Right lung (tissue), 2 donors: ENCODE measurements at regions not wholly inside any gene's neighbourhood (a gene's known extent, or its start where the extent isn't known, plus 50 kb on each side); places are given as distances from the start of the nearest gene placed in this dataset.
A peak's percentile ranks its signal among the peaks of the same experiment; 100 is the strongest.

Experiments
- DNase-seq, 2 donors: peaks; one replicate each; pipeline ENCODE4 v3.0.0-alpha.2; 2013

DNA sequence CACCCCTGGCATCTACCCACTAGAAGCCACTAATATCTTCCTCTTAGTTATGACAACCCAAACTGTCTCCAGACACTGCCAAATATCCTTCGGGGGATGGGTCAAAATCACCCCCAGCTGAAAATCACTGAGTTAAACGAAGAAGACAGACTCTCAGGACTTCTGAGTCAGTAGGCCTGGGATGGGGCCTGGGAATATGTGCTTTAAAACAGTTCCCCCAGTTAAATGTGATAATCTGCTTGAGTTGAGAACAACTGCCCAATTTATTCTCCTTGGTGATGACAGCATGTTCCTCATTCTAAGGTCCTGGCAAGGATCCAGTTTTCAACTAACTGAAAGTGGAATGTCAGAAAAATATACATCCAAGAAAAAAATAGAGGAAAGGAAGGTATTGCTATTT, 52.4 kb downstream of the CBLL2 start:
- no peak for DNase-seq

DNA sequence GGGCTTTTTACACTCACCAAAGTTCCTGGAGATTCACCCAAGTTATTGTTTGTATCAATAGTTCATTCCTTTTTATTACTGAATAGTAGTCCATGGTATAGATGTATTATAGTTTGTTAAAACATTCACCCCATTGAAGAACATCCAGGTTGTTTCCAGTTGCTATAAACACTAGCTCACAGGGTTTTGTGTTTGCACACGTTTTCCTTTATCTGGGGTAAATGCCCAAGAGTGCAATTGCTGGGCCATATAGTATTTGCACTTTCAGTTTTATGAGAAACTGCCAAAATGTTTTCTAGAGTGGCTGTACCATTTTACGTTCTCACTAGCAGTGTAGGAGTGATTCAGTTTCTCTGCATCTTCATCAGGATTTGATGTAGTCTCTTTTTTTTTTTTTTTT, 57.1 kb downstream of the CBLL2 start:
- no peak for DNase-seq

DNA sequence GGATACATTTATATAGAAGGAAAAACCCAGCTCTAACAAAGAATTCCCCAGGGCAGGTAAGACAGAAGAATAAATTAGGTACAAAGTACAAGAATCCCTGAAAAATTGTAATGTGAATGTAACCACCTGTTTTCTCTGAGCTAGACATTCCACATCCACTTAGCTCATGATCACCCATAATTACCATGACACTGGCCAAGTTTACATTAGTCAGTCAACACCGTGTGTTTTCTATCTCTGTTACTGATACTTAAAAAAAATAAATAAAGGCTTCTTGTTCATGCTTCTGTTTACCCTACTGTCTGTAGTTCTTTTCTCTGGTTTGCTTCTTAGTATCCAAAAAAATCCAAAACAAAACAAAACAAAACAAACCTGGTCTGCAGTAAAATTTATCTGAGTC, 66.0 kb downstream of the CBLL2 start:
- peak; percentile 17 to 18 for DNase-seq

DNA sequence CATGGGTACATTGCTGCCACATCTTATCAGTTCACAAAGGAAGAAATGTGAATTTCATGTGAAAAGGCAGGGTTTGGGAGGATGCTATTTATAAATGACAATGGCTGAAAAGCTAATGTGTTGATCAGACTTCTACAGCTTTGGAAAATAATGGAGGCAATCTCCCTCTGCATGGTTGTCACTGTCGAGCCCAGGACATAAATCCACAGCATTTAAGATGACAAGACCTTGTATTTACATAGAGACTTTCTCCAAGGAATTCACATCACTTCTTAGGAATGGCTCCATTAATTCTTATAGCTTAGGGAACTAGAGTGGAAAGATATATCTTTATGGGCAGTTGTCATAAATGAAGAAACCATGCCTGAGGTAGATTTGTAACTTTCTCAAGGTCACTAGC, 66.7 kb downstream of the CBLL2 start:
- DNase-seq = no peak

DNA sequence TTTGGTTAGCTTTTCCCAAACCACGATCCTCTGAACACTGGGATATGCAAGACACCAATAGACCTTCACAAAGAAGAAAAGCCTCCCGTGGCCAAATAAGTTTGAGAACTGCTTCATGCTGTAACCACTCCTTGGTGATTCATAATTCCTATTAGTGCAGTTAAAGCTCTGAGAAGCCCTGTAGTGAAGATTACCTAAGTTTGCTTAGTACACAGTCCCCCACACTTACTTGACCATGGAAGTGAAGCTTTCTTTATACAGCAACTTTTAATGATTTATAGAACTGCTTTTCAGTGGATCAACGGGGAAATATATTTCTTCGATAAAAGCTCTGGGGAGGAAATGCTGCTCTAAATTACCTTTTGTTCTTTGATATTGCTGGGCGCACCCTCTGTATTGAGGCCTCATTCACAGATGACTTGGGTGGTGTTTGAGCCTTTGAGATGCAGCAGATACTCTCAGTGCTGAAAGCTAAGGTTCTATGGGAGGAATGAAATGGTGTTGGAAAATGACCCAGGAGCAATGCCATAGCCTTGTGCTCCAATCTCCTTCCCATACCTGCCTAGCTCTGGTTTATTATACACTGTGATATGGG, 67.4 kb downstream of the CBLL2 start:
- DNase-seq = no peak

DNA sequence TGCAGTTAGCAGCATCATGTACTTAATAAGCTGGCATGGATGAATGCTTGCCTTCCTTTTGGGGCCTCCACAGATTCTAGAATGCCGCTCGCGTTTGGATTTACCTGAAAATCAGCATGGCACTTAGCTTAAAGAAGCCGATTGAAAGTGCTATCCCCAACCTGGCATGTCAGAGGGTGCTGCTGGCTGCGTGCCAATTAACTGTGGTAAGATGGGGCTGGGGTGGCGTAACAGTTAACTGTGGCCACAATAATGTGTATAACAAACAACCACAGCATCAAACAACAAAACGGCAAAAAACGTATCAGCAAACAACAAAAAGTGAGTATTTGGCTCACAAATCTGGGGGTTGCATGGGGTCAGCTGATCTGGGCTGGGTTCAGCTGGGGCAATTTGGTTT, 70.5 kb downstream of the CBLL2 start:
- no peak for DNase-seq

DNA sequence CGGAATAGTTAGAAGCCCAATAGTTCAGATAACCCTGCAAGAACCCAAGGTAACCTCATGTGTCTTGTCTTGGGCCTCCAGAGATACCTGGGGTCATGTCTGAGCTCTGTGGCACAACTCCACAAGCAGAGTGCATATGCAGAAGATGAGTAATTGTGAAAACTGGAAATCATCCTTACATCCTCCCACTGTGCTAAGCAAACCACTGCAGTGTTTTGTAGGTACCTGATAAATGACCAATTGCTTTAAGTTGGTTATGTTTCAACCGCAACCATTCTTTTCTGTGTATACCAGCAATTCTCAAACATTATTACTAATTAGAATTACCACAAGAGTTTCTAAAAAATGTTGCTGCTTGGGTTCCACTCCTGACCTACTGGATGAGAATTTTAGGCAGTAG, 73.2 kb downstream of the CBLL2 start:
- DNase-seq = no peak

DNA sequence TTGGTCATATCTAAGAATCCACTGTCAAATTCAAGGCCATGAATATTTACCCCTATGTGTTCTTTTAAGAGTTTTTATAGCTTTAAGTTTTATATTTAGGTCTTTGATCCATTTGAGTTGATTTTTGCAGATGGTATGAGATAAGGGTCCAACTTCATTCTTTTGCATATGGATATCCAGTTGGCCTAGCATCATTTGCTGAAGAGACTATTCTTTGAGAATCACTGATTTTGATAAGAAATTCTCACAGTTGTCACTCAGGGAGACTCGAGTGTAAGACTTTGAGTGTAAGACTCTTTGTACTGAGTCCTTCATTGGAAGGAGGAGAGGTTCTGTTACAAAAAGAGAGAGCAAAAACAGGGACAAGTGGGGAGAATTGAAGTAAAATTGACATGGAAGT, 74.8 kb downstream of the CBLL2 start:
- no peak for DNase-seq

DNA sequence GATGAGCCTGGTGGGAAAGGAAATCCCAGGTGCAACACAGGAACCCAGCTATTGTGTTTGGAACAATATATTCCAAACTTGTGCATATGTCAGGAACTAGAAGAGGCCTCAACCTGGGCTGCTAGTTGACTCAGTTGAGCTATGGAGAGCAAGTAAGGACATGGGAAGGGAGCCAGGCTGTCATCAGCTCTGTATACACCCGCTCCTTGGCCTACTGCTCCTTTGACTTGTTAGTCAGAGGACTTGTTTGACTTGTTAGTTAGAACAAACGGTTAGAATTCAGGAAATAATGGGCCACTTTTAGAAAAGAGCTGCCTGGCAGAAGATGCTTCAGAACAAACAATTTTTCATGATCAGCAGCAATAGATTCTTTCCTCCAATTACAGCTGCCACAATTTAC, 76.4 kb downstream of the CBLL2 start:
- DNase-seq = no peak

DNA sequence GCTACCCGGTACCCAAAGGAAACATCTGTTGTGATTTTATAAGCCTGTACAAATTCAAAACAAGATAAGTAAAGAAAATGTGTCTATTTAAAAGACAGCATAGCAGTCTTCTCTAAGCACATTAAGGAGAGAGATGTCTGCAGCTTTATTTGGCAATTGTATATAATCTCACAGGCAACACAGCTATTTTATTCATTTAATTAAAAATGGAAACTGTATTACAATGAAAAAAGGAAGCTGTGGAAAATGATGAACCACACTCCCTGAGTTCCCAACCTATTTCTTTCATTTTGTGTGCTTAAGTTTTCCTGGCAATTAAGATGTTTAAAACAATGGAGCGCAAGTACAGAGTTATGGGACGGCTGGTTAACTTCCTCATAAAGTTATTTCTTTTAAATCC, 78.4 kb downstream of the CBLL2 start:
- DNase-seq = no peak

DNA sequence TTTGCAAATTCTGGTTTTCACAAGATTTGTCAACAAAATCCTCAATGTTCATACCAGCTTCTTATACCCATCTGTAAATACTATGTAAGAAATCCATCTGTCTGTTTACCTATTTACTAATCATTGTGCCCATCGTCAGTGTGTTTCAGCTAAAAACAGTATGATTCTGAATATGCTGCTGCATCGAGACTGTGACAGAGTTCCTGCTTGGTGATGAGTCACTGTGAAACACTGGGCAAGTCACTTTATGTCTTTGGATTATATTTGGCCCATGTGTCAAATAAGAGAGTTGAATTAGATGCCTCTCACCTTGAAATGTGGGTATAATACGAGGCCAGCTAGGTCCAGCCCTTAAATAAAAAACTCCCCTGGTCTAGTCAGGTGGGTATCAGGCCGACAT, 79.3 kb downstream of the CBLL2 start:
- DNase-seq = no peak

DNA sequence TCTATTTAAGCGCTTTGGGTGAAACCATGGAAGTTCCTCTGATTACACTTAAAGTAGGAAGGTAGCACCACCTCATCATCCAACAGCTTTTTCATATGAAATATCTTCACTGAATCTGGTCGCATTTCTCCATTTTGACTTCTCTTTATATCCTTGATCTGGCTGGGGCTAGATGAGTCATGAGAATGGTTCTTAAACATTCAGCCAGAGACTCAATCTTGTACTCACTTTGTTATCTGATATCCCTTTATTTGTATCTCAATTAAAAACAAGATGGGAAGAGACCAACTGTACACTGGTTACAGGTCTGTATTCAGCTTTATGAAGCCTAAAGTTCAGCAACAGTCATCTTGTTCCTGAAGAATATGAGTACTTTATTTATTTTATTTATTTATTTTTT, 84.9 kb downstream of the CBLL2 start:
- DNase-seq = no peak

DNA sequence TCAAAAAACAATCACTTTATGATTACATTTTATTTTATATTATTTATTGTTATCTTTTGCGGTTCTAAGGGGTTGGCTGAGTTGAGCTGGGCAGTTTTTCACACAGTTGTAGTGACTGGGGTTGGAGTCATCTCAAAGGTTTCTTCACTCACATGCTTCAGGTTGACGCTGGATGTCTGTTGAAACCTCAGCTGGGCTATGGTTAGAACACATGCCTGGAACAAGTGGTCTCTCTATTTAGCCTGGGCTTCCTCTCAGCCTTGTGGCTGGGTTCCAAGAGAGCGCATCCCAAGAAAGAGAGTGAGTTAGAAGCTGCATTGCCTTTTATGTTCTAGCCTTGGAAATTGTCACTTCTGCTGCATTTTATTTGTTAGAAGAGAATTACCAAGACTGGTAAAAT, 87.4 kb downstream of the CBLL2 start:
- DNase-seq = no peak

DNA sequence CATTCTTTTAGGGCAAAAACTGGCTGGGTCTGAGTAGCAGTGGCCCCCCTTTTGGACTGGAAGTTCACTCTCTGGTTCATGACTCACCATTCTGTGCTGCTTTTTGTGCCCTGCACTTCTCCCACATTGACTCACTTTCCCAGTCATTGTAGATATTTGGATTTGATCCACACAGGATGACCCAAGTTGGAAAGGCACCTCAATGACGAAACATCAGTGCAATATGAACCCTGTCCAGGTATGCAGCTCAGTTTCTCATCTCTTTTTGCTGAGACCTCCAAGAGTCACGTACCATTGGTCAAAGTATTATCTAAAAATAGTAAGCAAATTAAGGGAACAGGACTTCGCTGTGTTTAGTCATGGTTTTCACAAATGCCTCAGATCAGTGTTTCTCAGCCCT, 92.7 kb downstream of the CBLL2 start:
- DNase-seq = no peak

DNA sequence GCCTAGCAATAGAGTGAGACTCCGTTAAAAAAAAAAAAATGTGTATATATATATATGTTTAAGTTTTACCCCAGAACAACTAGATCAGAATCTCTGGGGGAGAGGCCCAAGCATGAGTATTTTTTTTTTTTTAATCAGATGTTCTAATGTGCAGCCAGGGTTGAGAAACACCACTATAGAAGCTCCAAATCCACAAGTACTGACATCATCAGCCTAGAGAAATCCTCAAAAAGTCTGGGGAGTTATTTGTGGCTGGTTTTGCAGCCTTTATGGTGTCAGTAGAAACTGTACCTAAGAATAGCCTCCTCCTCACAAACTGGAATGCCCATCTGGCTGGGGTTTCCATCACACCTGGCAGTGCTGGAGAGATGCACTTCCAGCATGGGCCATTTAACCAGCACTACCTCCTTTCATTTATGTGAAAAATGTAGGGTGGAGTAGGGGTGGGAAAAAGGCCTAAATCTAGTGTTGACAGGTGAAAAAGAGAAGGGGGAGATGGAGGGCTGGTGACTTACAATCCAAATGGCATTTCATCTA, 93.5 kb downstream of the CBLL2 start:
- no peak for DNase-seq

DNA sequence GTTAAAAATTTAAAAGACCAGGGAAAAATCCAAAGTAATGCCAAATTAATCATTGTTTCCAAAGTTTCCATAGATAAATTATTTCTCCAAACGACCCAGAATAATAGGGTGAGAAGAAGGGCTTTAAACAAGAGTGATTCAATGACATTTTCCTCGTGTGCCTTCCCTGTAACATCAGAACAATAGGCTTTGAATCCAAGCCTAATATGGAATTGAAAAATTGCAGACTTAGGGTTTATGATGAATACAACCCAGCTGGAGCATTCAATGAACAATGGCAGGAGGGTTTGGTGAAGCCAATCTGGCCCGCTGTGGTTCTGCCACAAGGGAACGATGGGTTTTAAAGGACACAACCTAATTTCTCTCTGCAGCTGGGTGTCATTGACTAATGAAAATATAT, 94.2 kb downstream of the CBLL2 start:
- no peak for DNase-seq

DNA sequence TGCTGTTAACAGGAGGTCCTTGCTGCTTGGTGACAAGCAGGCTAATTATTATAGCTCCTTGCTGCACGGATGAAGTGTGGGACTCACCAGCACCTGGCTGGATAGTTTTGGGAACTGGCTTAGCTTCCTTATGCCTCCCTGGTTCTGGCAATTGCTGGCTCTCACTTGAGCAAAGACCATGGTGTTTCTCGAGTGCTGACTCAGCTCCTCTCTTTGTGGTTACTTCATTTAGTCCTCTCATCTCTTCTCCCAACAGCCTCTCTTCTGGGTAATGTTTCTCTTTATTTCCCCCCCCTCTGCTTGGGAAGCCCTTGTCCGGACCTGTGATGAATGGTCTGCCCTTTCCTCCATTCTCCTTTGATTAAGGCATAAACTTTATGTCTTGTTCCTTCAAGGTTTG, 100.4 kb downstream of the CBLL2 start:
- DNase-seq = no peak

DNA sequence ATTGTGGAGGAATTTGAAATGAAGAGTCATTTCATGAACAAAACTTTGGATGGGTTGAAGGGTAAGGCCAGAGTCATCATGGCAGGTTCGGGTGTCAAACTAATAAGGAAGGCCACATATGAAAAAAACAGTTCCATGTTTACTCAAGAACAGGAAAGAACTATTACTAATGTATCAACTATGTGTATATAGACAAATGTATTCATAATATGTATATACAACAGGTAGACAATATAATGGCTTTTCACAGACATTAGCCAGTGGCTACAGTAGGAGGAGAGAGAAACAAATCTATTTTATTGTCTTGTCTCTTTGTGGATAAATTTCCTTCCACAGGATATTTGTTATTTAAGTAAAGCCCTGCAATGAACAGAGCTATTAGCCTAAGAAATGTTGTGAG, 101.1 kb downstream of the CBLL2 start:
- no peak for DNase-seq

DNA sequence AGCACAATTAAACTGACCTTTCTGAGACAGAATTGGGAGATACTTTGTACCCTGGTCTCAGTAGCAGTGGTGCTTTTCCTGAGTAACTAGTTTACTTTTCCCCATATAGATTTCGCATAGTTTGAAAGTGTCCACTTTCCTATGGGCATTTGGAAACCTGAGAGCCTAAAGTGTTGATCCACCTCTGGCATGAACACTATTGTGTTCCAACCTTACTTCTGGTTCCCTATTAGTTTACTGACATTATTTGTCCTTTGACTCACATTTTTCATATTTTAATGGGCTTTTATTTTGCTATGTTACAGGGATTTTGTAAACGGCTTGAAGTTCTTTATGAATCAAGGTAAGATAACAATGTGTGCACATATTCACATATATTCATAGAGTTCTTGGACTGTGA, 103.7 kb downstream of the CBLL2 start:
- no peak for DNase-seq

DNA sequence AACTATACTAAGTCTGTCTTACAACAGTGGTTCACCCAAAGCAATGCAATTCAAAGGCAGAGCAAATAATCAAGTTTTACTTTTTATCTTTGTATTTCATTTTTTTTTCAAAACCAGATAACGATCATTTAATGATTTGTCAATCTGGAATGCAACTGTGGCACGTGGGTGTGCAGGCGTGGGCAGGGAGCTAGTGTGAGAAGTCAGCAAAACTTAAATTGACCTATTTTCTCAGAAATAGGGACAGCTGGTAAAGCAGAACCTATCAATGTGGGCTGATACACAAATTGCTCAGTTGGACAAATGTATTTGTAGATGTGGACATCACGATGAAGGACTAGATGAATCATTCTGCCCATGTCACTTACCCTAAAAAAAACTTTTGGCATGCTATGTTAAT, 105.6 kb downstream of the CBLL2 start:
- no peak for DNase-seq

DNA sequence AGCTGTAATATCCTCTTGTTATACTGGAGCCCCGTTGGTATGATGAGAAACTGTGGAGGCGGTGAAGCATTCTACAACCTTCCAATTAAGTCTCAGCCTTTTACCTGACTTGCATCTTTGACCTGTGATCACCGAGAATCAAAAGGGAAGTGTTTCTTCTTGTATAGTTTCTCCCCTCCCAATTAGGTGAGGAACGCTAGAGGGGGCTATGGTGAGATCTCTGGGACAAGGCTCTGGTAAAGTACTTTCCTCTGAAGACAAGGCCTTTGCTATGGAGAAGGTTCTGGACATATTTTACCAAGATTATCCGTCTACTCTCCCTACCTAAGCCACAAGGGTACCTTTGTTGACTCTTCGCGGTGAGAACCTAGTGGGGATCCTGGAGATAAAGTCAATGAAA, 111.3 kb downstream of the CBLL2 start:
- DNase-seq = no peak

DNA sequence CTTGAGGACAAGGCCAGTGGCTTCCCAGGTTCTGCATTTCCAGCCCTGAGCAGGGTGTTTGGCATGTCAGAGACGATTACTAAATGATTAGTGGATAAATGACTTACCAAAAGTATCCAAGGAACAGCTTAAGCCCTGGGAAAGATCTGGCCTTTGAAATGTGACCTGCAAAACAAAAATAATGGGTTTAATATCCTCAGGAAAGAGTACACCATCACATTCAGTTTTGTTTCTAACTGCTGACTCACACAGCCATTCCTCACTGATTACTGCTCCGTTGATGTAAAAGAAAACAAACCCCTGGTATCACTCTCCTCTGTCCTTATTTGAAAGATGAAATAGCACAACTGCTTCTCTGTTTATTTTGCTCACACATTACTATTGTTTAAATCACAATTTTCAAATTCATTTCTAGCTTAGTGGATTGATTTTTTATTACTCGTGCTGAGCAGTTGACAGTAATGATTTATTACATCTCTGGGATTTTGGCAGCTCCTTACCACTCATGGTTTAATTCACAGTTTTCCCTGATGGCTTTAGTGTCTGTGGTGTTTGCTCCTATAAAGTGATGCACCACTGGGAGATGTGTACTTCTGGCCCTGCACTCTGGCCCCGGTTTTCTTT, 117.0 kb downstream of the CBLL2 start:
- no peak for DNase-seq

DNA sequence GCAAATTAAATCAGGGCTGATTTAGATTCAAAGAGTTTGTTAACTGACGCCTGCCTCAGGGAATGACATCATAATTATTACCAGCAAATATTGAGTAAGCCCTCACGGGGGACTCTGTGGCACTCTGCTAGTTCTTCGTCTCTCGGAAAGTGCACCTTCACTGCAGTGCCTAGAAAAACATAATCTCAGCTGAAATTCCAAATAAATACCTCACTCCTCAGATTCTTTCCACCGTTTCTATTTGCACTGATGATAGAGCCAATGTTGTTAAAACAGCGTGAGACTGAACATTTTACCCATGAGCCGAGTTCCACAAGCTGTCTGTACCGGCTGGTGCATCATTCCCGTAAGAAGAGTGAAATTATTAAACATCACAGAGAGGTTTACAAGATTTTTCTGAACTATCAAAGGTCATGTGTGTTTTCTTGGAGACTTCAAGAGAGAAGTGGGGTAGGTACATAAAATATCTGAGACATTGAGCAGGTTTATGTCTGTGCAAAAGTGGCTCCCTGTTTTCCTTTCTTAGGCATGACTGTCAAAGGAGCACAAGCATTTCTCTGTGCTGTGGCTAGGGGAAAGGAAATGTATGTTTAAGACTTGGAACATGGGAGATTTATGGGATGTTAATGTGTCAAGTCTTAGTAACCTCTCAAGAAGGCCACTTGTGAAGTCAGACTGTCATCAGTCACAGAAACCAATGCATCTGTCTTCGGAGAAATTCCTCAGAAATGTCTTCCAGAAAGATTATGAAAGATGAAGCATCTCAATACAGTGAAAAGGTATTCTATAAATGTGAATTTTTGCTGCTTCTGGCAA, 119.6 kb downstream of the CBLL2 start:
- no peak for DNase-seq
